HepG2 (cell line): ENCODE measurements at regions not wholly inside any gene's neighbourhood (a gene's known extent, or its start where the extent isn't known, plus 50 kb on each side); places are given as distances from the start of the nearest gene placed in this dataset.

Source experiments
- ATAC-seq: fragments of 200-7000 bp; cut with Tn5 transposase; 3 replicates; pipeline ENCODE4 v1.9.1; 2020; ENCODE audit warnings: mild to moderate bottlenecking, moderate library complexity
- BruUV-seq: library from RNA; stranded (reverse); fragments of 400-500 nt; replicated peaks from 2 replicates; lab custom pipeline; 2021; lab: Mats Ljungman, UMichigan
- CTCF ChIA-PET: fragments of 300-600 bp; formaldehyde crosslinking; extraction: SDS; loops from one replicate; lab custom pipeline; 2021; ENCODE audit warnings: low total read pairs, inconsistent platforms, low intra/inter-chr PET ratio; lab: Yijun Ruan, JAX
- POLR2A ChIA-PET: fragments of 350-600 bp; sonication (Branson Sonifier 250); formaldehyde crosslinking; loops from one replicate; lab custom pipeline; 2020; ENCODE audit warnings: antibody characterized with exemption, inconsistent platforms; lab: Yijun Ruan, JAX
- DNase-seq: peaks from one replicate; pipeline ENCODE4 v3.0.0-alpha.2; 2015; ENCODE audit warnings: low spot score
- FAIRE-seq: peaks from 3 replicates; lab custom pipeline; 2011; peaks lifted over from hg19 to GRCh38; lab: Jason Lieb, UNC
- H2AFZ ChIP-seq: one replicate; pipeline ENCODE4 v1.6.1; 2011; ENCODE audit warnings: low read length, inconsistent platforms
- H3K27ac ChIP-seq: fragments of 300-600 bp; 3 replicates; pipeline ENCODE4 v1.8.0; 2011; ENCODE audit warnings: mixed run types, mild to moderate bottlenecking, mixed read lengths, low read length, inconsistent platforms; ENCODE audit not compliant: insufficient read depth; ENCODE audit errors: extremely low read length
- H3K27me3 ChIP-seq, 2 experiments: fragments of 200-600 bp in 1 of 2; 2 replicates in 1 of 2; 3 replicates in 1 of 2; pipeline versions ENCODE4 v1.6.0 to v1.8.0; 2011; ENCODE audit warnings: low read length in 2 of 2, mild to moderate bottlenecking in 2 of 2, moderate library complexity in 2 of 2, inconsistent platforms in 1 of 2; ENCODE audit not compliant: insufficient read depth in 2 of 2, control insufficient read depth in 1 of 2
- H3K36me3 ChIP-seq, 2 experiments: fragments of 200-600 bp in 1 of 2; replicated peaks in 1 of 2; 2 replicates in 1 of 2; 3 replicates in 1 of 2; pipeline versions ENCODE4 v1.5.1 to v1.8.0; 2011; ENCODE audit warnings: low read length in 2 of 2, inconsistent platforms in 1 of 2; ENCODE audit not compliant: insufficient read depth in 2 of 2, control insufficient read depth in 1 of 2
- H3K4me1 ChIP-seq: 2 replicates; pipeline ENCODE4 v1.5.1; 2012; ENCODE audit warnings: low read length, inconsistent platforms; ENCODE audit not compliant: insufficient read depth
- H3K4me2 ChIP-seq: 2 replicates; pipeline ENCODE4 v1.6.0; 2011; ENCODE audit warnings: low read depth, low read length, inconsistent platforms
- H3K4me3 ChIP-seq, 3 experiments: fragments of 200-600 bp in 1 of 3; sonication (generic), shearing (Covaris generic) in 1 of 3; replicated peaks in 1 of 3; 2 replicates each; pipeline ENCODE4 v1.5.1; 2011 to 2016; ENCODE audit warnings: low read length in 3 of 3, inconsistent platforms in 2 of 3, low read depth in 2 of 3, mild to moderate bottlenecking in 2 of 3, control low read depth in 1 of 3, mixed read lengths in 1 of 3; ENCODE audit not compliant: insufficient read depth in 1 of 3
- H3K79me2 ChIP-seq: one replicate; pipeline ENCODE4 v1.6.1; 2011; ENCODE audit warnings: low read length, inconsistent platforms; ENCODE audit not compliant: insufficient read depth
- H3K9ac ChIP-seq: 2 replicates; pipeline ENCODE4 v1.6.0; 2011; ENCODE audit warnings: mild to moderate bottlenecking, low read depth, low read length, inconsistent platforms; ENCODE audit not compliant: insufficient read depth
- H3K9me3 ChIP-seq: 2 replicates; pipeline ENCODE4 v1.5.1; 2012; ENCODE audit warnings: mild to moderate bottlenecking, low read length
- H4K20me1 ChIP-seq: 2 replicates; pipeline ENCODE4 v1.6.0; 2011; ENCODE audit warnings: inconsistent platforms, mild to moderate bottlenecking, low read length, moderate library complexity; ENCODE audit not compliant: insufficient read depth
- KAT2B ChIP-seq: fragments of 150-350 bp; IDR thresholded peaks from 2 replicates; pipeline ENCODE4 v1.6.1; 2014; ENCODE audit warnings: low read depth, low read length, borderline replicate concordance
- KDM5A ChIP-seq: fragments of 200-600 bp; sonication (generic); IDR thresholded peaks from 2 replicates; pipeline ENCODE4 v1.7.0; 2018; ENCODE audit warnings: antibody characterized with exemption, mild to moderate bottlenecking, low read length, borderline replicate concordance
- MTA1 ChIP-seq: sonication (generic); formaldehyde crosslinking; IDR thresholded peaks from 2 replicates; pipeline ENCODE4 v1.4.0; 2020; ENCODE audit warnings: missing genetic modification reagents, mild to moderate bottlenecking, borderline replicate concordance
- ZBTB21 ChIP-seq: sonication (generic); formaldehyde crosslinking; IDR thresholded peaks from 2 replicates; pipeline ENCODE4 v1.4.0; 2020; ENCODE audit warnings: missing genetic modification reagents
- ZBTB7A ChIP-seq: sonication (generic); formaldehyde crosslinking; IDR thresholded peaks from 2 replicates; pipeline ENCODE4 v1.8.0; 2022; ENCODE audit warnings: mild to moderate bottlenecking, missing genetic modification reagents
- ZFY ChIP-seq: sonication (generic); formaldehyde crosslinking; IDR thresholded peaks from 2 replicates; pipeline ENCODE4 v1.4.0; 2020; ENCODE audit warnings: missing genetic modification reagents
- ZNF30 ChIP-seq: sonication (generic); formaldehyde crosslinking; IDR thresholded peaks from 2 replicates; pipeline ENCODE4 v1.5.0; 2020; ENCODE audit warnings: mild to moderate bottlenecking, missing genetic modification reagents
- ZNF570 ChIP-seq: sonication (generic); formaldehyde crosslinking; IDR thresholded peaks from 2 replicates; pipeline ENCODE4 v1.4.0; 2020; ENCODE audit warnings: mild to moderate bottlenecking, missing genetic modification reagents, borderline replicate concordance
- ZNF652 ChIP-seq: IDR thresholded peaks from 2 replicates; pipeline ENCODE4 v1.6.1; 2016; ENCODE audit warnings: low read depth, borderline replicate concordance
- ZNF724P ChIP-seq: sonication (generic); formaldehyde crosslinking; IDR thresholded peaks from 2 replicates; pipeline ENCODE4 v1.8.0; 2022; ENCODE audit warnings: missing genetic modification reagents, borderline replicate concordance
- ZNF768 ChIP-seq: sonication (generic); formaldehyde crosslinking; IDR thresholded peaks from 2 replicates; pipeline ENCODE4 v1.4.0; 2020; ENCODE audit warnings: missing genetic modification reagents
- WGBS: methylation state at CpG from one replicate; pipeline ENCODE4 v1.1.6; 2017; ENCODE audit warnings: low lambda C conversion rate; 5-methylcytosine and 5-hydroxymethylcytosine counted together
- in situ Hi-C: cut with HindIII; loops from 2 replicates; pipeline ENCODE4 v1.10.0; 2017; ENCODE audit warnings: low pct_unique_long_range_greater_than_20kb; ENCODE audit not compliant: extremely low pct_ligation_motif_present
- intact Hi-C: fragments of 100-400 bp; cut with micrococcal nuclease; formaldehyde crosslinking; loops from one replicate; pipeline ENCODE4 v1.10.0; 2022; ENCODE audit not compliant: unreplicated experiment
- TF ChIP-seq, protein P1 (sequence below): sonication (generic); formaldehyde crosslinking; conservative IDR thresholded peaks from 2 replicates; pipeline ENCODE4 v1.4.0; 2020; ENCODE audit warnings: missing genetic modification reagents
- TF ChIP-seq, protein P2 (sequence below): sonication (generic); formaldehyde crosslinking; IDR thresholded peaks from 2 replicates; pipeline ENCODE4 v1.4.0; 2020; ENCODE audit warnings: mild to moderate bottlenecking, missing genetic modification reagents
- TF ChIP-seq, protein P3 (sequence below): sonication (generic); formaldehyde crosslinking; IDR thresholded peaks from 2 replicates; pipeline ENCODE4 v1.8.1; 2023; ENCODE audit warnings: mild to moderate bottlenecking, missing genetic modification reagents, borderline replicate concordance
- TF ChIP-seq, protein P4 (sequence below): sonication (generic); formaldehyde crosslinking; IDR thresholded peaks from 2 replicates; pipeline ENCODE4 v1.5.0; 2020; ENCODE audit warnings: mild to moderate bottlenecking, low read depth, missing genetic modification reagents, borderline replicate concordance
- TF ChIP-seq, protein P5 (sequence below): sonication (generic); formaldehyde crosslinking; IDR thresholded peaks from 2 replicates; pipeline ENCODE4 v1.8.1; 2023; ENCODE audit warnings: missing genetic modification reagents, inconsistent platforms, borderline replicate concordance

DNA sequence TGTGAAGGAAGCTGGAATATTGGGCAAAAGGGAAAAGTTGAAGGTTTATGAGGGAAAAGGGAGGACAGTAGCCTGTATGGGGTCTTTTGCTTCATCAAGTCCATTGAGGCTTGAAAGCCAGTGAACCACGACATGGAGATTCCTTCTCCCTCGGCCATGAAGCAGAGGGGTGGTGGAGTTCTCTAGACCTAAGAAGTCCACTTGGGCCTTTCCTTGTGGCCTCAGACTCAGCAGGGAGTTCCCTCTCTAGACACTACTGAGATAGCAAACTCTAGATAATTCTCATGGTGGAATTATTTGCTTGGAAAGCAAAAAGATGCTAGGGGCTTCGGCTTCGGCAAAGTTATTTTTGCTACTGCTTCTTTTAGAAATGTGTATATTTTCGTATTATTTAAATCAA is 78.5 kb downstream of the FOXD1 start:
- no peak for FAIRE-seq
- no TSS peak for BruUV-seq
- TF ChIP-seq, protein P1, sequence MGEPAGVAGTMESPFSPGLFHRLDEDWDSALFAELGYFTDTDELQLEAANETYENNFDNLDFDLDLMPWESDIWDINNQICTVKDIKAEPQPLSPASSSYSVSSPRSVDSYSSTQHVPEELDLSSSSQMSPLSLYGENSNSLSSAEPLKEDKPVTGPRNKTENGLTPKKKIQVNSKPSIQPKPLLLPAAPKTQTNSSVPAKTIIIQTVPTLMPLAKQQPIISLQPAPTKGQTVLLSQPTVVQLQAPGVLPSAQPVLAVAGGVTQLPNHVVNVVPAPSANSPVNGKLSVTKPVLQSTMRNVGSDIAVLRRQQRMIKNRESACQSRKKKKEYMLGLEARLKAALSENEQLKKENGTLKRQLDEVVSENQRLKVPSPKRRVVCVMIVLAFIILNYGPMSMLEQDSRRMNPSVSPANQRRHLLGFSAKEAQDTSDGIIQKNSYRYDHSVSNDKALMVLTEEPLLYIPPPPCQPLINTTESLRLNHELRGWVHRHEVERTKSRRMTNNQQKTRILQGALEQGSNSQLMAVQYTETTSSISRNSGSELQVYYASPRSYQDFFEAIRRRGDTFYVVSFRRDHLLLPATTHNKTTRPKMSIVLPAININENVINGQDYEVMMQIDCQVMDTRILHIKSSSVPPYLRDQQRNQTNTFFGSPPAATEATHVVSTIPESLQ (CRISPR knock-in tag): no peak
- TF ChIP-seq ZBTB21 (CRISPR knock-in tag) (no peak), KDM5A (no peak), KAT2B (no peak), ZFY (CRISPR knock-in tag) (no peak), ZNF30 (CRISPR knock-in tag) (no peak), ZNF570 (CRISPR knock-in tag) (no peak), ZNF652 (no peak), ZBTB7A (CRISPR knock-in tag) (no peak), ZNF768 (no peak), MTA1 (CRISPR knock-in tag) (no peak), ZNF724P (no peak)
- TF ChIP-seq, protein P2, sequence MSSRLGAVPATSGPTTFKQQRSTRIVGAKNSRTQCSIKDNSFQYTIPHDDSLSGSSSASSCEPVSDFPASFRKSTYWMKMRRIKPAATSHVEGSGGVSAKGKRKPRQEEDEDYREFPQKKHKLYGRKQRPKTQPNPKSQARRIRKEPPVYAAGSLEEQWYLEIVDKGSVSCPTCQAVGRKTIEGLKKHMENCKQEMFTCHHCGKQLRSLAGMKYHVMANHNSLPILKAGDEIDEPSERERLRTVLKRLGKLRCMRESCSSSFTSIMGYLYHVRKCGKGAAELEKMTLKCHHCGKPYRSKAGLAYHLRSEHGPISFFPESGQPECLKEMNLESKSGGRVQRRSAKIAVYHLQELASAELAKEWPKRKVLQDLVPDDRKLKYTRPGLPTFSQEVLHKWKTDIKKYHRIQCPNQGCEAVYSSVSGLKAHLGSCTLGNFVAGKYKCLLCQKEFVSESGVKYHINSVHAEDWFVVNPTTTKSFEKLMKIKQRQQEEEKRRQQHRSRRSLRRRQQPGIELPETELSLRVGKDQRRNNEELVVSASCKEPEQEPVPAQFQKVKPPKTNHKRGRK (CRISPR knock-in tag): no peak
- TF ChIP-seq, protein P3, sequence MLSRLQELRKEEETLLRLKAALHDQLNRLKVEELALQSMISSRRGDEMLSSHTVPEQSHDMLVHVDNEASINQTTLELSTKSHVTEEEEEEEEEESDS (CRISPR knock-in tag): no peak
- TF ChIP-seq, protein P4, sequence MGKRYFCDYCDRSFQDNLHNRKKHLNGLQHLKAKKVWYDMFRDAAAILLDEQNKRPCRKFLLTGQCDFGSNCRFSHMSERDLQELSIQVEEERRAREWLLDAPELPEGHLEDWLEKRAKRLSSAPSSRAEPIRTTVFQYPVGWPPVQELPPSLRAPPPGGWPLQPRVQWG: no peak
- TF ChIP-seq, protein P5, sequence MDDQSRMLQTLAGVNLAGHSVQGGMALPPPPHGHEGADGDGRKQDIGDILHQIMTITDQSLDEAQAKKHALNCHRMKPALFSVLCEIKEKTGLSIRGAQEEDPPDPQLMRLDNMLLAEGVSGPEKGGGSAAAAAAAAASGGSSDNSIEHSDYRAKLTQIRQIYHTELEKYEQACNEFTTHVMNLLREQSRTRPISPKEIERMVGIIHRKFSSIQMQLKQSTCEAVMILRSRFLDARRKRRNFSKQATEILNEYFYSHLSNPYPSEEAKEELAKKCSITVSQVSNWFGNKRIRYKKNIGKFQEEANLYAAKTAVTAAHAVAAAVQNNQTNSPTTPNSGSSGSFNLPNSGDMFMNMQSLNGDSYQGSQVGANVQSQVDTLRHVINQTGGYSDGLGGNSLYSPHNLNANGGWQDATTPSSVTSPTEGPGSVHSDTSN (CRISPR knock-in tag): no peak
- 23% methylated on average over 5 of the region's 5 CpGs for WGBS
- in situ Hi-C loops: no loop called here
- H3K36me3 ChIP-seq: no peaks in the 10 kb centered on the region
- H3K4me3 ChIP-seq: no peak overlapping the region
- peaks cover 0 to 38% of the 10 kb centered on the region in 2 experiments; a peak in 4 of 5 replicates for H3K27me3 ChIP-seq
- intact Hi-C loops: no loop called here
- no peaks in the 10 kb centered on the region for H3K9me3 ChIP-seq
- ATAC-seq: no peak
- DNase-seq: no peak
- no peak overlapping the region for H3K27ac ChIP-seq
- H3K79me2 ChIP-seq: no peaks in the 10 kb centered on the region
- no peaks in the 10 kb centered on the region for H3K4me1 ChIP-seq
- H2AFZ ChIP-seq: no peak overlapping the region
- H3K9ac ChIP-seq: no peak overlapping the region
- no peak overlapping the region for H3K4me2 ChIP-seq
- ChIA-PET POLR2A (no interaction called here), CTCF (no interaction called here)
- H4K20me1 ChIP-seq: no peaks in the 10 kb centered on the region
